Gastrocnemius medialis (tissue), 4 donors: ENCODE measurements at regions not wholly inside any gene's neighbourhood (a gene's known extent, or its start where the extent isn't known, plus 50 kb on each side); places are given as distances from the start of the nearest gene placed in this dataset.

Source experiments
- ATAC-seq, 2 donors: fragments of 150-250 bp; one replicate each; pipeline ENCODE4 v1.9.1; 2016
- DNase-seq, 2 donors: peaks; one replicate each; pipeline ENCODE4 v3.0.0-alpha.2; 2019
- H3K27ac ChIP-seq, 4 donors: fragments of 200-600 bp; sonication (generic); 1 replicate in 1 of 4; 2 replicates in 3 of 4; pipeline ENCODE4 v1.5.1; 2016 to 2018; ENCODE audit warnings: mild to moderate bottlenecking in 2 of 4, moderate library complexity in 1 of 4
- H3K27me3 ChIP-seq, 3 donors: fragments of 200-600 bp; sonication (generic) in 2 of 3; 1 replicate in 1 of 3; 2 replicates in 2 of 3; pipeline versions ENCODE4 v1.5.1 to v1.6.0; 2016 to 2019; ENCODE audit warnings: mild to moderate bottlenecking in 1 of 3, moderate library complexity in 1 of 3
- H3K36me3 ChIP-seq, 2 donors: fragments of 200-600 bp; sonication (generic) in 1 of 2; one replicate each; pipeline ENCODE4 v1.5.1; 2017 to 2018
- H3K4me1 ChIP-seq, 2 donors: fragments of 200-600 bp; sonication (generic) in 1 of 2; one replicate each; pipeline ENCODE4 v1.5.1; 2016 to 2017; ENCODE audit warnings: mild to moderate bottlenecking in 2 of 2
- H3K4me3 ChIP-seq, 4 donors: fragments of 200-600 bp; sonication (generic) in 3 of 4; 1 replicate in 1 of 4; 2 replicates in 3 of 4; pipeline ENCODE4 v1.5.1; 2016 to 2019; ENCODE audit warnings: mild to moderate bottlenecking in 2 of 4
- H3K9me3 ChIP-seq, 3 donors: fragments of 200-600 bp; sonication (generic) in 2 of 3; 1 replicate in 1 of 3; 2 replicates in 2 of 3; pipeline ENCODE4 v1.5.1; 2016 to 2019
- POLR2A ChIP-seq, 2 donors: fragments of 450-650 bp; IDR thresholded peaks; one replicate each; pipeline ENCODE4 v1.6.1; 2017; ENCODE audit warnings: antibody characterized with exemption in 2 of 2, mild to moderate bottlenecking in 2 of 2, moderate library complexity in 2 of 2
- in situ Hi-C, 4 donors: fragments of 200-750 bp; cut with MboI; loops; one replicate each; pipeline versions ENCODE4 v1.15.0 to v1.8.0; 2017; ENCODE audit warnings: low sequenced_read_pairs in 4 of 4
- intact Hi-C: fragments of 100-400 bp; cut with DNase I; formaldehyde crosslinking; loops from one replicate; pipeline ENCODE4 v1.15.1; 2023; ENCODE audit warnings: low total_unique reads
- TF ChIP-seq, protein P1 (sequence below), 5 experiments: fragments of 450-650 bp in 3 of 5; fragments of 200-600 bp in 2 of 5; sonication (generic) in 2 of 5; IDR thresholded peaks in 4 of 5; conservative IDR thresholded peaks in 1 of 5; 1 replicate in 4 of 5; 2 replicates in 1 of 5; pipeline ENCODE4 v1.5.1; 2016 to 2019; ENCODE audit warnings: antibody characterized with exemption in 5 of 5, mild to moderate bottlenecking in 3 of 5, moderate library complexity in 3 of 5

DNA sequence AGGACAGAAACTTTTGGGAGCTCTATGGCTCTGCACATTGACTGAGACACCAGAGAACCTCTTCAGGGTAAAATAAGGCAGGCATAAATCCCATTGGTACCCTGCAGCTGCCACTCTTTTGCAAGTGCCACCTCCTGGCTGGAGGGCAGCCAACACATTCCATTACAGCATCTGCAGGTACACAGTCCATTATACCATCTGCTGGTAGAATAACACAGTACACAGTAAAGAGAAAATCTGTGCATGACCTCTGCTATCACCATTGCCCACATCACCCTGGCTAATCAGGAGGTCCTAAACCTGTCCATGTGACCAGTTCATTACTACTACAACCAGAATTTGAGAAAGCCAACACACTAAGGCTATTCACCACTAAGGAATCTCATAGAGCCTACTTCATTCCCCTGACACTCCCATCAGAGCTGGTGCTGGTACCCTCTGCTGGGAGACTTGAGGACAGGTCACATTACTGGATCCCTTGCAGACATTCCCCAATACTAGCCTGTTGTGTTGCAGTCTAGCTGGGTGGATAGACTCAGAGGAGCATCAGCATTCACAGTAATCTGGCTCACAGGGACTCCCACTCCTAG is 176.2 kb upstream of the TACR3 start:
- Histone ChIP-seq H3K4me3 (no peak overlapping the region), H3K27ac (no peak overlapping the region), H3K27me3 (no peaks in the 10 kb centered on the region), H3K36me3 (no peaks in the 10 kb centered on the region), H3K4me1 (no peaks in the 10 kb centered on the region), H3K9me3 (no peaks in the 10 kb centered on the region)
- intact Hi-C loops = no loop called here
- no peak for DNase-seq
- in situ Hi-C loops = no loop called here
- TF ChIP-seq, protein P1, sequence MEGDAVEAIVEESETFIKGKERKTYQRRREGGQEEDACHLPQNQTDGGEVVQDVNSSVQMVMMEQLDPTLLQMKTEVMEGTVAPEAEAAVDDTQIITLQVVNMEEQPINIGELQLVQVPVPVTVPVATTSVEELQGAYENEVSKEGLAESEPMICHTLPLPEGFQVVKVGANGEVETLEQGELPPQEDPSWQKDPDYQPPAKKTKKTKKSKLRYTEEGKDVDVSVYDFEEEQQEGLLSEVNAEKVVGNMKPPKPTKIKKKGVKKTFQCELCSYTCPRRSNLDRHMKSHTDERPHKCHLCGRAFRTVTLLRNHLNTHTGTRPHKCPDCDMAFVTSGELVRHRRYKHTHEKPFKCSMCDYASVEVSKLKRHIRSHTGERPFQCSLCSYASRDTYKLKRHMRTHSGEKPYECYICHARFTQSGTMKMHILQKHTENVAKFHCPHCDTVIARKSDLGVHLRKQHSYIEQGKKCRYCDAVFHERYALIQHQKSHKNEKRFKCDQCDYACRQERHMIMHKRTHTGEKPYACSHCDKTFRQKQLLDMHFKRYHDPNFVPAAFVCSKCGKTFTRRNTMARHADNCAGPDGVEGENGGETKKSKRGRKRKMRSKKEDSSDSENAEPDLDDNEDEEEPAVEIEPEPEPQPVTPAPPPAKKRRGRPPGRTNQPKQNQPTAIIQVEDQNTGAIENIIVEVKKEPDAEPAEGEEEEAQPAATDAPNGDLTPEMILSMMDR (IDR thresholded peaks at IDR 0.05 in 4 of 5, conservative IDR thresholded peaks at IDR 0.05 in 1 of 5) = no peak
- TF ChIP-seq POLR2A (IDR thresholded peaks at IDR 0.05) = no peak
- no peak for ATAC-seq

DNA sequence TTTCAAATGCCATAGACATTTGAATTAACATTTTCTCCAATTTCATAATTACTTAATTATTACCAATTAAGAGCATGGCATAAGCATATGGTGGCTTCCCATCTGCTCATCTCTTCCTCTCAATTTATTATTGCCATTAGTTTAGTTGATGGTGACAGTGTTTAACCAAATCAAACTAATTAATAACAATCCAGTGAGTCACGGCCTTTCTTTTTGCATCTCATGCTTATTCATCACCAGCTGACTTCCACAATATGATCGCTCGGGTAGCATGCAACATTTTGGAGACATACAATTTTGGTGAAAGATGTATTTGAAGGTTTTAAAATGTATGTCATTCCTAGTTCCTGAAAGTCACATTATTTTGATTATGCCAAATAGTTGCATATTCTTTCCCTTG is 172.8 kb upstream of the TACR3 start:
- TF ChIP-seq POLR2A (IDR thresholded peaks at IDR 0.05) = no peak
- intact Hi-C loops = no loop called here
- DNase-seq = no peak

DNA sequence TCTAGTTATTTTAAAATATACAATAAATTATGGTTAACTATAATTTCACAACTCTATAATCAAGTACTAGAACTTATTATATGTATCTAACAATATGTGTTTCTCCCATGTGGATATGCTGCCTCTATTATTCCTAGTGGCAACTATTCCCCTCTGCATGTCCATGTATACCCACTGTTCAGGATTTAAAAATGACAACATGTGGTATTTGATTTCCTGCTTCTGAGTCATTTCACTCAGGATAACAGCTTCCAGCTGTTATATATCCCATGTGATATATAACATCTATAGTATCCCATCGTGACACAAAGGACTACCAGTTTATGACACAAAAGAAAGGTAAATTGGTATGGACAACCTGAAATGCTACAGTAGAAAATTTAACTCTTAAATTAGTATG is 167.4 kb upstream of the TACR3 start:
- Histone ChIP-seq H3K27ac (no peak overlapping the region), H3K36me3 (no peaks in the 10 kb centered on the region), H3K4me1 (no peaks in the 10 kb centered on the region), H3K9me3 (no peaks in the 10 kb centered on the region), H3K27me3 (no peaks in the 10 kb centered on the region), H3K4me3 (no peak overlapping the region)
- ATAC-seq = no peak
- in situ Hi-C loops = no loop called here
- no peak for DNase-seq
- TF ChIP-seq, protein P1 (IDR thresholded peaks at IDR 0.05 in 4 of 5, conservative IDR thresholded peaks at IDR 0.05 in 1 of 5) = no peak
- TF ChIP-seq POLR2A (IDR thresholded peaks at IDR 0.05) = no peak
- intact Hi-C loops = no loop called here

More for the DNA sequence above, 172.8 kb upstream of the TACR3 start:
- Histone ChIP-seq H3K27ac (no peak overlapping the region), H3K4me3 (no peak overlapping the region), H3K27me3 (no peaks in the 10 kb centered on the region), H3K36me3 (no peaks in the 10 kb centered on the region), H3K9me3 (no peaks in the 10 kb centered on the region), H3K4me1 (no peaks in the 10 kb centered on the region)
- ATAC-seq = no peak
- in situ Hi-C loops = no loop called here

DNA sequence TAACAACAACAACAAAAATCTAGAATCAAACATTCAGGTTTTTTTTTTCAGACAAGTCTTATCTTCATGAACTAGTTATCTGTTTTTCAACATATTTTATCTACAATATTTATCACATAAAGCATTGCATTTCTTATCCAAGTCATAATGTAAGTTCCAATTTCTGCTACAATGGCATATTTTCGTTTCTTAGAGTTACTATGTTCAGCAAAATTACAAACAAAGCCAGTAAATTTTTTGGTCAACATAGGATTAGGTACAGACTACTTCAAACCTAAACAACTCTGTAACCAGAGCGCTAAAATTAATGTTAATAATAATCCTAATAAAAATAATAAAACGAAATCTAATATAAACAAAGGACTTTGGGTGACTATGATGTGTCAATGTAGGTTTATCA is 165.4 kb upstream of the TACR3 start:
- ATAC-seq = no peak

DNA sequence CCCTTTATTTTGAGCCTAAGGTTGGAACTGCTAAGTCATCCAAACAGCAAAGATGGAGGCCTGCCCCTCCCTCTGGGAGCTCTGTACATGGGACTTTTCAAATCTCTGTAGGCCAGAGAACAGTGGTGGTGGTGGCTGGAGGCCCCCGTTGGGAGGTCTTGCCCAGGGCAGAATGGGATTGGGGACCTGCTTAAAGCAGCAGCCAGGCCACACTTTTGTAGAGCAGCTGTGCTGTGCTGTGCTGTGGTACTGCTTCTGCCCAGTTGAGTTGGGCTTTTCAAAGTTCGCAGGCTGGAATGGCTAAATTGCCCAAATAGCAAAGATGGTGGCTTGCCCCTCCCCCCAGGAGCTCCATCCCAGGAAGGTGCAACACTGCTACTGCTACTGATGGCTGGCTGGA is 147.5 kb upstream of the TACR3 start:
- in situ Hi-C loops (no loop called here), intact Hi-C loops (no loop called here)
- no peaks in the 10 kb centered on the region for H3K36me3 ChIP-seq
- H3K27me3 ChIP-seq = no peaks in the 10 kb centered on the region
- H3K4me3 ChIP-seq = no peak overlapping the region
- H3K9me3 ChIP-seq = no peaks in the 10 kb centered on the region
- TF ChIP-seq, protein P1 (IDR thresholded peaks at IDR 0.05 in 4 of 5, conservative IDR thresholded peaks at IDR 0.05 in 1 of 5) = no peak
- TF ChIP-seq POLR2A (IDR thresholded peaks at IDR 0.05) = no peak
- H3K4me1 ChIP-seq = no peaks in the 10 kb centered on the region
- H3K27ac ChIP-seq = no peak overlapping the region
- no peak for DNase-seq
- no peak for ATAC-seq

More for the DNA sequence above, 165.4 kb upstream of the TACR3 start:
- H3K9me3 ChIP-seq = no peaks in the 10 kb centered on the region
- TF ChIP-seq, protein P1 (IDR thresholded peaks at IDR 0.05 in 4 of 5, conservative IDR thresholded peaks at IDR 0.05 in 1 of 5) = no peak
- no peaks in the 10 kb centered on the region for H3K4me1 ChIP-seq
- in situ Hi-C loops = no loop called here
- H3K27ac ChIP-seq = no peak overlapping the region
- H3K4me3 ChIP-seq = no peak overlapping the region
- no peak for DNase-seq
- no peaks in the 10 kb centered on the region for H3K27me3 ChIP-seq
- no peaks in the 10 kb centered on the region for H3K36me3 ChIP-seq
- intact Hi-C loops = no loop called here
